ENCODE measurements at regions not wholly inside any gene's neighbourhood (a gene's known extent, or its start where the extent isn't known, plus 50 kb on each side); places are given as distances from the start of the nearest gene placed in this dataset.
A peak's percentile ranks its signal among the peaks of the same experiment; 100 is the strongest.

DNA sequence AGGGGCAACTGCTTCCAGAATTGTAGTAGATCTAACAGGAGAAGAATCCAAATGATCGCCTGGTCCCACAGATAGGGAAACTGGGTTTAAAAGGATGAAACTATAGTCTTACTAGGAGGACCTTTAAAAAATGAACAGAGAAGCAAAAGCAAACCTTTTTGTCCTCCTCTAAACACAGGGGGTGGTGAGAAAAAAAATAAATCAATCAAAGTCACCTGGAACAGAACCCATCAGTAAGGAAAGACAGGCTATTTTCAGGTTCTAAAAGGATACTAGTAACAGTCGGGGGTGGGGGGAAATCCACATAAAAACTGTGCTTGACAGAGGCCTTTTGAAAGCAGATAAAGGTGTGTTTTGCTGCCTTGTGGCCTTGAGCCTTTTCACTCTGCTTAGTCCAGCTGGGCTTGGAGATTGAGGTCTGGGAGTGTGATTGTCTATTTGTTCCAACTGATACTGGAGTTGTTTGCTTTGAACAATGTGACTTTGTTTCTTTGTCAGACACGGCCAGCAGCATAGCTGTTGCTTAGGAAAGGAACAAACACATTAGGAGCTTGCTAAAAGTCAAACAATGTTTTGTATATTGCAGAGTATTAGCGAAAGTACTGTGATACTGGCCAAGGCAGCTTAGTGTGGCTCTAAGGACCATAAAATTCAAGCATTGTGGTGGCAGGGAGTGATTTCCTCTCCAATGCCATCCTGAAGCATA lies 141.1 kb upstream of the IRF2BP2 start:
- DNase-seq (ENCODE audit: low read depth, low spot score) (no peak), ATAC-seq (peak; percentile 61)
- Histone ChIP-seq H3K4me1 (ENCODE audit: control insufficient read depth, insufficient read depth, low read length) (peaks cover 37% of the 10 kb centered on the region), H3K27me3 (ENCODE audit: control insufficient read depth, insufficient read depth, low read length) (no peaks in the 10 kb centered on the region), H3K4me3 (ENCODE audit: low read depth in 2 of 2, low read length in 2 of 2) (no peak overlapping the region), H3K27ac (ENCODE audit: low read length) (peak overlapping the region; percentile 84), H3K9me3 (ENCODE audit: control insufficient read depth, insufficient read depth, low read depth, low read length) (no peaks in the 10 kb centered on the region), H3K36me3 (ENCODE audit: control insufficient read depth, insufficient read depth, low read length) (no peaks in the 10 kb centered on the region)
- BruUV-seq (replicated peaks): no TSS peak
- POLR2A ChIA-PET: interaction anchor here (0.5 to 1.1 kb wide), 3 partner anchors 21 to 328 kb away, joined by 3 to 5 read pairs (median 4); no protein-coding TSS in a partner anchor
- in situ Hi-C loops (cut with HindIII; ENCODE audit: low pct_unique_long_range_greater_than_20kb, low sequenced_read_pairs): no loop called here
- CTCF ChIA-PET: no interaction called here
- no peak for TF ChIP-seq CTCF (IDR thresholded peaks at IDR 0.05)
- TF ChIP-seq, protein P1, sequence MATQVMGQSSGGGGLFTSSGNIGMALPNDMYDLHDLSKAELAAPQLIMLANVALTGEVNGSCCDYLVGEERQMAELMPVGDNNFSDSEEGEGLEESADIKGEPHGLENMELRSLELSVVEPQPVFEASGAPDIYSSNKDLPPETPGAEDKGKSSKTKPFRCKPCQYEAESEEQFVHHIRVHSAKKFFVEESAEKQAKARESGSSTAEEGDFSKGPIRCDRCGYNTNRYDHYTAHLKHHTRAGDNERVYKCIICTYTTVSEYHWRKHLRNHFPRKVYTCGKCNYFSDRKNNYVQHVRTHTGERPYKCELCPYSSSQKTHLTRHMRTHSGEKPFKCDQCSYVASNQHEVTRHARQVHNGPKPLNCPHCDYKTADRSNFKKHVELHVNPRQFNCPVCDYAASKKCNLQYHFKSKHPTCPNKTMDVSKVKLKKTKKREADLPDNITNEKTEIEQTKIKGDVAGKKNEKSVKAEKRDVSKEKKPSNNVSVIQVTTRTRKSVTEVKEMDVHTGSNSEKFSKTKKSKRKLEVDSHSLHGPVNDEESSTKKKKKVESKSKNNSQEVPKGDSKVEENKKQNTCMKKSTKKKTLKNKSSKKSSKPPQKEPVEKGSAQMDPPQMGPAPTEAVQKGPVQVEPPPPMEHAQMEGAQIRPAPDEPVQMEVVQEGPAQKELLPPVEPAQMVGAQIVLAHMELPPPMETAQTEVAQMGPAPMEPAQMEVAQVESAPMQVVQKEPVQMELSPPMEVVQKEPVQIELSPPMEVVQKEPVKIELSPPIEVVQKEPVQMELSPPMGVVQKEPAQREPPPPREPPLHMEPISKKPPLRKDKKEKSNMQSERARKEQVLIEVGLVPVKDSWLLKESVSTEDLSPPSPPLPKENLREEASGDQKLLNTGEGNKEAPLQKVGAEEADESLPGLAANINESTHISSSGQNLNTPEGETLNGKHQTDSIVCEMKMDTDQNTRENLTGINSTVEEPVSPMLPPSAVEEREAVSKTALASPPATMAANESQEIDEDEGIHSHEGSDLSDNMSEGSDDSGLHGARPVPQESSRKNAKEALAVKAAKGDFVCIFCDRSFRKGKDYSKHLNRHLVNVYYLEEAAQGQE (IDR thresholded peaks at IDR 0.05; ENCODE audit: insufficient read depth in 1 of 2, low read depth in 2 of 2, low read length in 1 of 2): no peak
- TF ChIP-seq POLR2AphosphoS5 (IDR thresholded peaks at IDR 0.05; ENCODE audit: low read depth, low read length): no peak
- TF ChIP-seq SIN3A (IDR thresholded peaks at IDR 0.05; ENCODE audit: borderline replicate concordance, insufficient read depth, low read depth, low read length): no peak
- TF ChIP-seq TCF7L2 (IDR thresholded peaks at IDR 0.05; ENCODE audit: low read depth, low read length): no peak
- intact Hi-C loops (cut with micrococcal nuclease; ENCODE audit: unreplicated experiment): no loop called here

- POLR2A ChIA-PET: interaction anchor here (0.8 kb wide), 1 partner anchor 144 kb away, joined by 3 read pairs; no protein-coding TSS in a partner anchor
- in situ Hi-C loops (cut with HindIII; ENCODE audit: low pct_unique_long_range_greater_than_20kb, low sequenced_read_pairs): loop anchor here (10.0 to 25.0 kb wide), 2 partner anchors 239 to 326 kb away; no protein-coding TSS in a partner anchor
- peaks cover 54% of the 10 kb centered on the region for H3K4me1 ChIP-seq (ENCODE audit: control insufficient read depth, insufficient read depth, low read length)
- no peak overlapping the region for H3K4me3 ChIP-seq (ENCODE audit: low read depth in 2 of 2, low read length in 2 of 2)
- TF ChIP-seq POLR2AphosphoS5 (IDR thresholded peaks at IDR 0.05; ENCODE audit: low read depth, low read length): no peak
- no peak for TF ChIP-seq TCF7L2 (IDR thresholded peaks at IDR 0.05; ENCODE audit: low read depth, low read length)
- TF ChIP-seq, protein P1 (IDR thresholded peaks at IDR 0.05; ENCODE audit: insufficient read depth in 1 of 2, low read depth in 2 of 2, low read length in 1 of 2): no peak
- no peak for TF ChIP-seq SIN3A (IDR thresholded peaks at IDR 0.05; ENCODE audit: borderline replicate concordance, insufficient read depth, low read depth, low read length)
- no peak for TF ChIP-seq CTCF (IDR thresholded peaks at IDR 0.05)
- ATAC-seq (no peak), DNase-seq (ENCODE audit: low read depth, low spot score) (no peak)
- H3K27me3 ChIP-seq (ENCODE audit: control insufficient read depth, insufficient read depth, low read length): no peaks in the 10 kb centered on the region
- CTCF ChIA-PET: no interaction called here
- H3K9me3 ChIP-seq (ENCODE audit: control insufficient read depth, insufficient read depth, low read depth, low read length): no peaks in the 10 kb centered on the region
- no peaks in the 10 kb centered on the region for H3K36me3 ChIP-seq (ENCODE audit: control insufficient read depth, insufficient read depth, low read length)
- H3K27ac ChIP-seq (ENCODE audit: low read length): peak overlapping the region; percentile 98
- BruUV-seq (replicated peaks): no TSS peak
- intact Hi-C loops (cut with micrococcal nuclease; ENCODE audit: unreplicated experiment): no loop called here
These were observed 138.7 kb upstream of the IRF2BP2 start for GRCh38 chr1:234748713-234749112.

Data from Panc1 (cell line).